ENCODE measurements at regions not wholly inside any gene's neighbourhood (a gene's known extent, or its start where the extent isn't known, plus 50 kb on each side); places are given as distances from the start of the nearest gene placed in this dataset.

DNA sequence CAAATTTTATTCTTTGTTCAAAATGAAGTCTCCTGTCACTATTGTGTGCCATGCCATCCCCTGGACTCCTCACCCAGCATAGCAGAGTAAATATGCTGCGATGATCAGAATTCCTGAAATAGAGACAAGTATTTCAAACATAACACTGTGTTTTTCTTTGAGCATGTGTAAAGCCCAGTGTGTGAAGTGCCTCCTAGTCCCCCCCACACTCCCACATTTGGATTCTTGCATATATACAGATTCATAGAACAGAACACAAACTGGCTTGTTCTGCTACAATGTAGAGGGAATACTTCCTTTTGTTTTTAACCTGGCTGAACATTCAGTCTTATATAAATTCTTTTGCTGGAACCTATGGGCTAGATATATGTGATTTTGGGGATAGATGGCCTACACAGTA is 84.9 kb downstream of the NUDT12 start:
- DNase-seq (no peak), ATAC-seq (no peak)
- no peaks in the 10 kb centered on the region for H3K36me3 ChIP-seq (replicated peaks in 1 of 2; ENCODE audit: insufficient read depth in 1 of 2, low read depth in 2 of 2)
- no peak for TF ChIP-seq POLR2A (IDR thresholded peaks at IDR 0.05)
- TF ChIP-seq, protein P1, sequence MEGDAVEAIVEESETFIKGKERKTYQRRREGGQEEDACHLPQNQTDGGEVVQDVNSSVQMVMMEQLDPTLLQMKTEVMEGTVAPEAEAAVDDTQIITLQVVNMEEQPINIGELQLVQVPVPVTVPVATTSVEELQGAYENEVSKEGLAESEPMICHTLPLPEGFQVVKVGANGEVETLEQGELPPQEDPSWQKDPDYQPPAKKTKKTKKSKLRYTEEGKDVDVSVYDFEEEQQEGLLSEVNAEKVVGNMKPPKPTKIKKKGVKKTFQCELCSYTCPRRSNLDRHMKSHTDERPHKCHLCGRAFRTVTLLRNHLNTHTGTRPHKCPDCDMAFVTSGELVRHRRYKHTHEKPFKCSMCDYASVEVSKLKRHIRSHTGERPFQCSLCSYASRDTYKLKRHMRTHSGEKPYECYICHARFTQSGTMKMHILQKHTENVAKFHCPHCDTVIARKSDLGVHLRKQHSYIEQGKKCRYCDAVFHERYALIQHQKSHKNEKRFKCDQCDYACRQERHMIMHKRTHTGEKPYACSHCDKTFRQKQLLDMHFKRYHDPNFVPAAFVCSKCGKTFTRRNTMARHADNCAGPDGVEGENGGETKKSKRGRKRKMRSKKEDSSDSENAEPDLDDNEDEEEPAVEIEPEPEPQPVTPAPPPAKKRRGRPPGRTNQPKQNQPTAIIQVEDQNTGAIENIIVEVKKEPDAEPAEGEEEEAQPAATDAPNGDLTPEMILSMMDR (IDR thresholded peaks at IDR 0.05): no peak
- intact Hi-C loops (cut with DNase I): loop anchor here (10.0 kb wide), 1 partner anchor 243 kb away; no protein-coding TSS in a partner anchor
- H3K4me1 ChIP-seq: peaks cover 1% of the 10 kb centered on the region
- no peak overlapping the region for H3K4me3 ChIP-seq
- no peaks in the 10 kb centered on the region for H3K27me3 ChIP-seq
- WGBS, 2 donors: 63 to 73% methylated on average over 1 of the region's 1 CpG
- H3K27ac ChIP-seq: no peak overlapping the region
- no peaks in the 10 kb centered on the region for H3K9me3 ChIP-seq

DNA sequence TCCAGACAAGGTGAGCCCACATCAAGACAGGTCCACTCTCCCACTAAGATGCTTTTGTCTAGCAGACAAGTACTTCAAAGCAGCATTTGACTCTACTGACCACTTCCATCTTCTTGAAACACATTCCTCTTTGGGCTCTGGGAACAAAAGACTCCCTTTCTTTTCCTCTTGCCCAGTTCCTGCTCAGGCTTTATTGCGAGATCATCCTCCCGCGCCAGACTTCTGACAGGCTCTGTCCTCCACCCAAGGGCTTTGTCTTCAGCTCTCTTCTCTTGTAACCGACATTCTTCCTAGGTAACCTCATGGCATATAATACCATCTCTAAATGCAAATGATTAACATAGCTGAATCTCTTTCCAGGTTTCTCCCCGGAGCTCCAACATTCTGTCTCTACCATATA is 85.8 kb downstream of the NUDT12 start:
- Histone ChIP-seq H3K4me3 (no peak overlapping the region), H3K9me3 (no peaks in the 10 kb centered on the region), H3K36me3 (replicated peaks in 1 of 2; ENCODE audit: insufficient read depth in 1 of 2, low read depth in 2 of 2) (no peaks in the 10 kb centered on the region), H3K27ac (no peak overlapping the region), H3K27me3 (no peaks in the 10 kb centered on the region), H3K4me1 (peaks cover 5% of the 10 kb centered on the region)
- DNase-seq (no peak), ATAC-seq (no peak)
- intact Hi-C loops (cut with DNase I): loop anchor here (10.0 kb wide), 1 partner anchor 242 kb away; no protein-coding TSS in a partner anchor
- 76 to 77% methylated on average over 5 of the region's 5 CpGs for WGBS, 2 donors
- TF ChIP-seq, protein P1 (IDR thresholded peaks at IDR 0.05): no peak
- TF ChIP-seq POLR2A (IDR thresholded peaks at IDR 0.05): no peak

GRCh38 chr5:103475629-103476240 is 86.9 kb downstream of the NUDT12 start:
- Histone ChIP-seq H3K4me3 (no peak overlapping the region), H3K27me3 (no peaks in the 10 kb centered on the region), H3K9me3 (no peaks in the 10 kb centered on the region), H3K4me1 (peaks cover 5% of the 10 kb centered on the region), H3K27ac (no peak overlapping the region), H3K36me3 (replicated peaks in 1 of 2; ENCODE audit: insufficient read depth in 1 of 2, low read depth in 2 of 2) (no peaks in the 10 kb centered on the region)
- ATAC-seq: peak; percentile 75
- TF ChIP-seq, protein P1 (IDR thresholded peaks at IDR 0.05): peak; percentile 27 to 88 (median 79)
- TF ChIP-seq POLR2A (IDR thresholded peaks at IDR 0.05): no peak
- intact Hi-C loops (cut with DNase I): loop anchor here (10.0 kb wide), 1 partner anchor 241 kb away; no protein-coding TSS in a partner anchor
- DNase-seq: no peak
- 29 to 32% methylated on average over 4 of the region's 4 CpGs for WGBS, 2 donors

DNA sequence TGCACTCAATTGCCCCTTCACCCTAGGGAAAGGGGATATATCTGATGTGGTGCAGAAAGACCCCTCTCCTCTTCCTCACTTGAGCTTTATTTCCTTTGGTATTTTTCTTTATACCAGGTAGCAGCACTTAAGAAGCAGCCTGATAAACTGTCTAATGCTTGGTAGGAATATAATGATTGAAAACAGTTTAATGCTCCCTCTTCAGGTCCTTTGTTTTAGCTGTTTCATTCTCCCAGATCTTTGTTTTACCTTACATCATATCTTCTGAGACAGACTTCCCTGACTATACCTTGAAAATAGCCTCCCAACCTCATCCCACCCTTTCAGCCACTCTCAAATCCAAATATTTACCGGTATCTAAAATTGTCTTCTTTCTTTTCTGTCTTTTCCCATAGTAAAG is 87.9 kb downstream of the NUDT12 start:
- no peak overlapping the region for H3K27ac ChIP-seq
- TF ChIP-seq POLR2A (IDR thresholded peaks at IDR 0.05): no peak
- TF ChIP-seq, protein P1 (IDR thresholded peaks at IDR 0.05): no peak
- H3K4me3 ChIP-seq: no peak overlapping the region
- intact Hi-C loops (cut with DNase I): loop anchor here (10.0 kb wide), 1 partner anchor 240 kb away; no protein-coding TSS in a partner anchor
- H3K27me3 ChIP-seq: no peaks in the 10 kb centered on the region
- DNase-seq (no peak), ATAC-seq (no peak)
- H3K9me3 ChIP-seq: no peaks in the 10 kb centered on the region
- no peaks in the 10 kb centered on the region for H3K36me3 ChIP-seq (replicated peaks in 1 of 2; ENCODE audit: insufficient read depth in 1 of 2, low read depth in 2 of 2)
- WGBS, 2 donors: 72 to 92% methylated on average over 1 of the region's 1 CpG
- peaks cover 5% of the 10 kb centered on the region for H3K4me1 ChIP-seq

GRCh38 chr5:103473725-103474124 is 88.9 kb downstream of the NUDT12 start:
- Histone ChIP-seq H3K4me1 (peaks cover 5% of the 10 kb centered on the region), H3K27me3 (no peaks in the 10 kb centered on the region), H3K9me3 (no peaks in the 10 kb centered on the region), H3K36me3 (replicated peaks in 1 of 2; ENCODE audit: insufficient read depth in 1 of 2, low read depth in 2 of 2) (no peaks in the 10 kb centered on the region), H3K27ac (no peak overlapping the region), H3K4me3 (no peak overlapping the region)
- ATAC-seq (no peak), DNase-seq (no peak)
- intact Hi-C loops (cut with DNase I): loop anchor here (10.0 kb wide), 1 partner anchor 239 kb away; no protein-coding TSS in a partner anchor
- TF ChIP-seq, protein P1 (IDR thresholded peaks at IDR 0.05): no peak
- TF ChIP-seq POLR2A (IDR thresholded peaks at IDR 0.05): no peak
